Upper lobe of left lung (tissue), 4 donors: ENCODE measurements at regions not wholly inside any gene's neighbourhood (a gene's known extent, or its start where the extent isn't known, plus 50 kb on each side); places are given as distances from the start of the nearest gene placed in this dataset.

Experiments used
- POLR2A ChIP-seq, 4 donors: fragments of 450-650 bp; IDR thresholded peaks; one replicate each; pipeline ENCODE4 v1.5.1; 2016 to 2017; ENCODE audit warnings: antibody characterized with exemption in 4 of 4, mild to moderate bottlenecking in 2 of 4
- TF ChIP-seq, protein P1 (sequence below), 6 experiments: fragments of 450-650 bp in 4 of 6; fragments of 200-600 bp in 2 of 6; sonication (generic) in 2 of 6; IDR thresholded peaks; one replicate each; pipeline ENCODE4 v1.5.1; 2016 to 2019; ENCODE audit warnings: antibody characterized with exemption in 6 of 6

DNA sequence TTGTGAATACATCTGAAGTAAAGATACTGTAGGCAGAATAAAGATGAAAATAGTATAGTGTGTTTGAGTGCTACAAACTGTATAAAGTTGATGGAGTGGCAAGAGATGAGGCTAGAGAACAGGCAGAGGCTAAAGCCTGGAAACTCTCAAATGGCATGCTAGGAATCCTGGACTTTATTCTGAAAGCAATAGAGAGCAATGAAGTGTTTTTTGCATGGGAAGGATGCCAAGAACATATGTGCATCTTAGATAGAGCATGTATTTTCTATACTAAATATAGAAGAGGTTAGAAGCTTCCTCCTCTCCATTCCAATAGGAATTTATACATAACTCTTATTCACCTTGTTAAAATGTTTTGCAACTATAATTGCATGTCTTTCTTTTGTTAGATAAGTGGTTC lies 86.3 kb upstream of the TMTC2 start:
- TF ChIP-seq POLR2A (IDR thresholded peaks at IDR 0.05): no peak
- TF ChIP-seq, protein P1, sequence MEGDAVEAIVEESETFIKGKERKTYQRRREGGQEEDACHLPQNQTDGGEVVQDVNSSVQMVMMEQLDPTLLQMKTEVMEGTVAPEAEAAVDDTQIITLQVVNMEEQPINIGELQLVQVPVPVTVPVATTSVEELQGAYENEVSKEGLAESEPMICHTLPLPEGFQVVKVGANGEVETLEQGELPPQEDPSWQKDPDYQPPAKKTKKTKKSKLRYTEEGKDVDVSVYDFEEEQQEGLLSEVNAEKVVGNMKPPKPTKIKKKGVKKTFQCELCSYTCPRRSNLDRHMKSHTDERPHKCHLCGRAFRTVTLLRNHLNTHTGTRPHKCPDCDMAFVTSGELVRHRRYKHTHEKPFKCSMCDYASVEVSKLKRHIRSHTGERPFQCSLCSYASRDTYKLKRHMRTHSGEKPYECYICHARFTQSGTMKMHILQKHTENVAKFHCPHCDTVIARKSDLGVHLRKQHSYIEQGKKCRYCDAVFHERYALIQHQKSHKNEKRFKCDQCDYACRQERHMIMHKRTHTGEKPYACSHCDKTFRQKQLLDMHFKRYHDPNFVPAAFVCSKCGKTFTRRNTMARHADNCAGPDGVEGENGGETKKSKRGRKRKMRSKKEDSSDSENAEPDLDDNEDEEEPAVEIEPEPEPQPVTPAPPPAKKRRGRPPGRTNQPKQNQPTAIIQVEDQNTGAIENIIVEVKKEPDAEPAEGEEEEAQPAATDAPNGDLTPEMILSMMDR (IDR thresholded peaks at IDR 0.05): no peak
